ENCODE measurements at regions not wholly inside any gene's neighbourhood (a gene's known extent, or its start where the extent isn't known, plus 50 kb on each side); places are given as distances from the start of the nearest gene placed in this dataset.

DNA sequence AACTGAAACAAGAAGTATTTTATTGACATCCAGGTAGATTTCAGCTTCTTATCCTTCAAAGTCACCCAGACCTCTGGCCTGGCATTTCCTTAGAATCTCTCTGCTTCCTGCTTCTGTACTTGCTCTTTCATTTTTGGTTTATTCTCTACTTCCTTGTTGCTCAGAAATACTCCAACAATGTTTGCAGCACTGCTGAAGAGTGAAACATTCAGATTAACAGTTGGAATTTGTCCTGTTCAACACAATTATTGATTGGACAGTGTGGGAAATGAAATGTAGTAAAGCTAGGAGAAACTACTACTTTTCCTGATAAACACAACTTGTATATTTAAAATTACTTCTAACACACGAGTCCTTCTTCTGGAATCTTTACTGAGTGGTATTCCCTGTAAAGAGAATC lies 81.0 kb upstream of the MEIS2 start:
- TF ChIP-seq POLR2A (IDR thresholded peaks at IDR 0.05) = no peak
- TF ChIP-seq, protein P1, sequence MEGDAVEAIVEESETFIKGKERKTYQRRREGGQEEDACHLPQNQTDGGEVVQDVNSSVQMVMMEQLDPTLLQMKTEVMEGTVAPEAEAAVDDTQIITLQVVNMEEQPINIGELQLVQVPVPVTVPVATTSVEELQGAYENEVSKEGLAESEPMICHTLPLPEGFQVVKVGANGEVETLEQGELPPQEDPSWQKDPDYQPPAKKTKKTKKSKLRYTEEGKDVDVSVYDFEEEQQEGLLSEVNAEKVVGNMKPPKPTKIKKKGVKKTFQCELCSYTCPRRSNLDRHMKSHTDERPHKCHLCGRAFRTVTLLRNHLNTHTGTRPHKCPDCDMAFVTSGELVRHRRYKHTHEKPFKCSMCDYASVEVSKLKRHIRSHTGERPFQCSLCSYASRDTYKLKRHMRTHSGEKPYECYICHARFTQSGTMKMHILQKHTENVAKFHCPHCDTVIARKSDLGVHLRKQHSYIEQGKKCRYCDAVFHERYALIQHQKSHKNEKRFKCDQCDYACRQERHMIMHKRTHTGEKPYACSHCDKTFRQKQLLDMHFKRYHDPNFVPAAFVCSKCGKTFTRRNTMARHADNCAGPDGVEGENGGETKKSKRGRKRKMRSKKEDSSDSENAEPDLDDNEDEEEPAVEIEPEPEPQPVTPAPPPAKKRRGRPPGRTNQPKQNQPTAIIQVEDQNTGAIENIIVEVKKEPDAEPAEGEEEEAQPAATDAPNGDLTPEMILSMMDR (IDR thresholded peaks at IDR 0.05) = no peak
